HL-60 (cell line): ENCODE measurements at regions not wholly inside any gene's neighbourhood (a gene's known extent, or its start where the extent isn't known, plus 50 kb on each side); places are given as distances from the start of the nearest gene placed in this dataset.

Experiments
- POLR2AphosphoS5 ChIP-seq: IDR thresholded peaks from 2 replicates; pipeline ENCODE4 v1.6.1; 2012; ENCODE audit warnings: low read depth
- TF ChIP-seq, protein P1 (sequence below): IDR thresholded peaks from one replicate; pipeline ENCODE4 v1.5.1; 2011; ENCODE audit warnings: low read length, control low read depth, inconsistent platforms; ENCODE audit not compliant: insufficient read depth

DNA sequence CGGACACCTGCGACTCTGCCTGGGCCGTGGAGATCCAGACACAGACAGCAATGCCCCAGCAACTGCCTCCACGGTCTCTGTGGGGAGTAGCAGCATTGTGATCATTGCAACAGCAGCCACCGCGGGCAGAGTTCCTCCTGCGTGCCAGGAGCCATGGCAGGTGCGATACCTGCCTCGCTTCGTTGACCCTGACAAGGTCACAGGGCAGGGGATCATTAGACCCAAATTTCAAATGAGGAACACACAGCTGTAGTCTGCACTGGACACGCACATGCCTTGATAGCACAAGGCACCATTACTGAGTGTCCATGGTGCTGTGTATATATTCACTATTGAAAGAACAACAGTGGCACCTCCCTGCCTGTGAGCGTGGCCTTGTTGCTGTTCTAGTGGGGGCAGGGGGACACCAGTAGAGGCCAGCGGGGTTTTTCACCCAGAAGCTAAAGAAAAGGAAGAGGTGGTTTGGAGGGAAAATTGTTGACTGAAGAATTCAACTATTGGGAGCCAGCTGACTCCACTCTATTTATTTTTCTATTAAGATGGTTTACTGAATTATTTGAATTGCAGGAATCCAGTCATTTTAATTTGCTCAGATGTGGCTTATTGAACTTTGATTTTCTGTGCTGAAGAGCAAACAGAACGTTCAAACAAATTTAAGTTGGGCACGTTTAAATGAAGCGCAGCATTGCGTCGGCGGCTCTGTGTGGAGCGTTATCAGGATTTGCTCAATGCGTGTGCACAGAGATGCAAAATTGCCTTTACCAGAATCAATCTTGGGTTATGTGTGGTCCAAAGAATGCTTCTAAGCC, 60.2 kb upstream of the RPS6KA2 start:
- TF ChIP-seq, protein P1, sequence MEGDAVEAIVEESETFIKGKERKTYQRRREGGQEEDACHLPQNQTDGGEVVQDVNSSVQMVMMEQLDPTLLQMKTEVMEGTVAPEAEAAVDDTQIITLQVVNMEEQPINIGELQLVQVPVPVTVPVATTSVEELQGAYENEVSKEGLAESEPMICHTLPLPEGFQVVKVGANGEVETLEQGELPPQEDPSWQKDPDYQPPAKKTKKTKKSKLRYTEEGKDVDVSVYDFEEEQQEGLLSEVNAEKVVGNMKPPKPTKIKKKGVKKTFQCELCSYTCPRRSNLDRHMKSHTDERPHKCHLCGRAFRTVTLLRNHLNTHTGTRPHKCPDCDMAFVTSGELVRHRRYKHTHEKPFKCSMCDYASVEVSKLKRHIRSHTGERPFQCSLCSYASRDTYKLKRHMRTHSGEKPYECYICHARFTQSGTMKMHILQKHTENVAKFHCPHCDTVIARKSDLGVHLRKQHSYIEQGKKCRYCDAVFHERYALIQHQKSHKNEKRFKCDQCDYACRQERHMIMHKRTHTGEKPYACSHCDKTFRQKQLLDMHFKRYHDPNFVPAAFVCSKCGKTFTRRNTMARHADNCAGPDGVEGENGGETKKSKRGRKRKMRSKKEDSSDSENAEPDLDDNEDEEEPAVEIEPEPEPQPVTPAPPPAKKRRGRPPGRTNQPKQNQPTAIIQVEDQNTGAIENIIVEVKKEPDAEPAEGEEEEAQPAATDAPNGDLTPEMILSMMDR, result no peak
- no peak for TF ChIP-seq POLR2AphosphoS5
